GM19438 (cell line): ENCODE measurements at regions not wholly inside any gene's neighbourhood (a gene's known extent, or its start where the extent isn't known, plus 50 kb on each side); places are given as distances from the start of the nearest gene placed in this dataset.

Source experiments
- ATAC-seq: cut with Tn5 transposase; IDR thresholded peaks from one replicate; pipeline ENCODE4 v1.9.1; 2021; ENCODE audit warnings: low read depth; ENCODE audit not compliant: unreplicated experiment

- ATAC-seq, result no peak
Observed at GRCh38 chr6:100944644-100945043, 63.5 kb upstream of the ASCC3 start.

GRCh38 chr6:100946021-100946540 is 65.0 kb upstream of the ASCC3 start:
- ATAC-seq, result no peak

GRCh38 chr6:100946711-100947110 is 65.6 kb upstream of the ASCC3 start:
- ATAC-seq, result no peak

GRCh38 chr6:100948381-100949133 is 67.4 kb upstream of the ASCC3 start:
- no peak for ATAC-seq

GRCh38 chr6:100952006-100952405 is 70.9 kb upstream of the ASCC3 start:
- no peak for ATAC-seq

GRCh38 chr6:100959280-100959679 is 78.2 kb upstream of the ASCC3 start:
- ATAC-seq, result no peak

GRCh38 chr6:100962466-100962865 is 81.3 kb upstream of the ASCC3 start:
- no peak for ATAC-seq

- ATAC-seq, result no peak
Observed at GRCh38 chr6:100965067-100965466, 83.9 kb upstream of the ASCC3 start.

- no peak for ATAC-seq
Observed at GRCh38 chr6:100968949-100969348, 87.8 kb upstream of the ASCC3 start.

GRCh38 chr6:100979267-100979666 is 98.1 kb upstream of the ASCC3 start:
- no peak for ATAC-seq

- no peak for ATAC-seq
Observed at GRCh38 chr6:100980949-100981348, 99.8 kb upstream of the ASCC3 start.

GRCh38 chr6:100986921-100987320 is 105.8 kb upstream of the ASCC3 start:
- ATAC-seq, result no peak

- ATAC-seq, result no peak
Observed at GRCh38 chr6:100987556-100987955, 106.4 kb upstream of the ASCC3 start.

GRCh38 chr6:100988391-100988984 is 107.4 kb upstream of the ASCC3 start:
- ATAC-seq, result no peak

GRCh38 chr6:100990070-100990469 is 108.9 kb upstream of the ASCC3 start:
- ATAC-seq, result no peak

- ATAC-seq, result no peak
Observed at GRCh38 chr6:100996409-100996808, 115.3 kb upstream of the ASCC3 start.

- ATAC-seq, result no peak
Observed at GRCh38 chr6:100998111-100998510, 117.0 kb upstream of the ASCC3 start.

- ATAC-seq, result no peak
Observed at GRCh38 chr6:100999034-100999597, 118.0 kb upstream of the ASCC3 start.

- ATAC-seq, result no peak
Observed at GRCh38 chr6:101000341-101000740, 119.2 kb upstream of the ASCC3 start.

- no peak for ATAC-seq
Observed at GRCh38 chr6:101001012-101001411, 119.9 kb upstream of the ASCC3 start.

GRCh38 chr6:101001607-101002006 is 120.5 kb upstream of the ASCC3 start:
- no peak for ATAC-seq

GRCh38 chr6:101003075-101003474 is 121.9 kb upstream of the ASCC3 start:
- no peak for ATAC-seq
